Stimulated activated CD4-positive, alpha-beta T cell treated with anti-CD3 and anti-CD28 coated beads, TNF-alpha, amount 100 ng/mL, for 24 hours (primary cell): ENCODE measurements at regions not wholly inside any gene's neighbourhood (a gene's known extent, or its start where the extent isn't known, plus 50 kb on each side); places are given as distances from the start of the nearest gene placed in this dataset.

Experiments used
- DNase-seq, 3 experiments: peaks; one replicate each; pipeline ENCODE4 v3.0.0-alpha.2; 2020; ENCODE audit warnings: low read depth in 3 of 3

GRCh38 chr1:223048026-223048425 lies 95.0 kb downstream of the TLR5 start:
- DNase-seq = no peak

GRCh38 chr1:223052462-223052861 lies 90.6 kb downstream of the TLR5 start:
- no peak for DNase-seq

- DNase-seq = no peak
Measured at GRCh38 chr1:223052931-223053330, 90.1 kb downstream of the TLR5 start.

GRCh38 chr1:223056802-223057201 lies 86.2 kb downstream of the TLR5 start:
- no peak for DNase-seq

- DNase-seq = no peak
Measured at GRCh38 chr1:223057569-223058093, 85.4 kb downstream of the TLR5 start.
